ACC112 (cell line): ENCODE measurements at regions not wholly inside any gene's neighbourhood (a gene's known extent, or its start where the extent isn't known, plus 50 kb on each side); places are given as distances from the start of the nearest gene placed in this dataset.
"Not testable (repeated sequence)": the region's sequence is repeated elsewhere in the genome, so short reads cannot be mapped to it uniquely, and the experiment has no call there.

ENCODE experiments used
- H2AFZ ChIP-seq: fragments of 200-600 bp; sonication (generic); one replicate; pipeline ENCODE4 v1.6.0; 2017; ENCODE audit warnings: antibody characterized with exemption, low read length; ENCODE audit not compliant: unreplicated experiment
- H3K27ac ChIP-seq: fragments of 200-600 bp; sonication (generic); 2 replicates; pipeline ENCODE4 v1.5.1; 2014; ENCODE audit warnings: low read depth, mild to moderate bottlenecking, antibody characterized with exemption, low read length, moderate library complexity
- H3K27me3 ChIP-seq: fragments of 200-600 bp; sonication (generic); 2 replicates; pipeline ENCODE4 v1.6.1; 2014; ENCODE audit warnings: mild to moderate bottlenecking, antibody characterized with exemption, low read length, moderate library complexity, mixed read lengths; ENCODE audit not compliant: insufficient read depth
- H3K36me3 ChIP-seq: fragments of 200-600 bp; sonication (generic); 2 replicates; pipeline ENCODE4 v1.6.1; 2016; ENCODE audit warnings: mild to moderate bottlenecking, antibody characterized with exemption, low read length, moderate library complexity, mixed read lengths; ENCODE audit not compliant: insufficient read depth
- H3K4me1 ChIP-seq: fragments of 200-600 bp; sonication (generic); one replicate; pipeline ENCODE4 v1.6.1; 2016; ENCODE audit warnings: low read length, mixed read lengths; ENCODE audit not compliant: insufficient read depth, unreplicated experiment, control insufficient read depth
- H3K4me3 ChIP-seq: fragments of 200-600 bp; sonication (generic); 2 replicates; pipeline ENCODE4 v1.5.1; 2014; ENCODE audit warnings: mild to moderate bottlenecking, low read depth, low read length
- H3K79me2 ChIP-seq: fragments of 200-600 bp; sonication (generic); one replicate; pipeline ENCODE4 v1.6.0; 2016; ENCODE audit warnings: low read length; ENCODE audit not compliant: control insufficient read depth, unreplicated experiment, insufficient read depth

DNA sequence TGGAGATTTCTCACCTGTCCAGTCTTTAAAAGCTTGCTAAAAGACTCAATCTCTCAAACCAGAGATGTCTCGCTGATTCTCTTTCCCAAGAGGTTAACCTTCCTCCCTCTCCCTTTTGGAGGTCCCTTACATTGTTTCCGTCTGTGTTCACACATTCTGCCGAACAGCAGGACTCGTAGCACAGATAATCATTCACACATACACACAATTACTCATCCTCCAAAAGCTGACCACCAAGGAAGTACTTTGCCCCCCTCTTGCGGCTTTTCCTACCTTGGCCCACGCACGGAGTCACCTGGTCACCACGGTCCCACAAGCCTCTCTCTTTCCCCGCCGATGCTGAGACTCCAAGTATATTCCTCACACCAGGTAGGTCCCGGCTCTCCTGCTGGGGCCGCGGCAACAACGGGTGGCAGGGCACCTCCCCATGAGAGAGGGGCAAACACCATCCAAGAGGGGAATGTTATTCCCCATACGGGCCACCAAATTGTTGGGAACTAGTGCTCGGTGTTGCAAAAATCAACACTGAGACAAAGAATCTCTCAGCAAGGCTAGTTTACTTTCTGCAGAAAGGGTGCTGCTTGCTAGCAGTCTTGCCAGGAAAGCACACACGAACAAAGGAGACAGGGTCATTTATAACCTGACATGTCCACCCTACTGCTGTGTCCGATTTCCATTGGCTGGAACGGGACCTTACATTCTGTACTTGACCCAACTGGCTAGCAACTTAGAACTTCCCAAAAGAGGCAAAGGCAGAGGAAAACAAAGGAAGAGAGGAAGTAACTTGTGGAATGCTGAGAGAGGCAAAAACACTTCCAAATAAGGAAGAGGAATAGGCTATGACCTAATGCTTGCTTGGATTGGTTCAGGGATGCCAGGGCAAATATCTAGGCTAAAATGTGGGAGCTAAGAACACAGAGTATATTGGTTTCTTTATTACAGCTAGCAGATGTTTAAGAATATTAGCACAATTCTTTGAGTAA lies 102.1 kb upstream of the NECTIN3 start:
- no peak overlapping the region for H3K27ac ChIP-seq

DNA sequence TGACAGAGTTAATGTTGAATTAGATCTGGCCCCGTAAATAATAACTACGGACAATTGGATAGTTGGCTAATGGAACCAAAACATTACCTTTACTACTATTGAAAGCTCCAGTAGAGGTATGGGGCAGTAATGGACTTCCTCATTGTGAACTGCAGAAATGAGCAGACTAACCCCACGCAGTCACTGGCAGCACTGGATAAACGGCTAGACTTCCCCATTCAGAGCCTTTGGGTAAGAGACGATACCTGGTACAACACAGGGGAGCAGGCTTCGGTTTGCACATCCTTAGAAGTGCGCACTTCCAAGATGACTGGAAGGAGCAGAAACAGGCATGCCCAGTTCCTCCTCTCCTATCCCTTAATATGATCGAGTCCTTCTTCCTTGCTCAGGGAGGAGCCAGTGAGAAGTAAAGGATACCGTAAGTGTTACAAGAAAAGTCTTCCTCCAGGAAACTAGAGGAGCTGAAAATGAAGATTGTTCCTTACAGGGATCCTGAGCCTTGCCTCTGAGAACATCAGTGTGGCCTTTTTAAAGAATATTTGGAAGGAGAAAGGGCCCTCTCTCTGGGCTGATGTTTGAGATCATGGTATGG lies 100.5 kb upstream of the NECTIN3 start:
- no peaks in the 10 kb centered on the region for H3K27me3 ChIP-seq
- peak overlapping the region; percentile 53 for H2AFZ ChIP-seq
- H3K36me3 ChIP-seq = no peaks in the 10 kb centered on the region
- H3K4me3 ChIP-seq = no peak overlapping the region
- H3K4me1 ChIP-seq = no peaks in the 10 kb centered on the region
- H3K27ac ChIP-seq = no peak overlapping the region
- no peaks in the 10 kb centered on the region for H3K79me2 ChIP-seq

More for the DNA sequence above, 102.1 kb upstream of the NECTIN3 start:
- H3K27me3 ChIP-seq = no peaks in the 10 kb centered on the region
- no peak overlapping the region for H2AFZ ChIP-seq
- no peaks in the 10 kb centered on the region for H3K79me2 ChIP-seq
- H3K36me3 ChIP-seq = no peaks in the 10 kb centered on the region
- no peaks in the 10 kb centered on the region for H3K4me1 ChIP-seq
- no peak overlapping the region for H3K4me3 ChIP-seq

DNA sequence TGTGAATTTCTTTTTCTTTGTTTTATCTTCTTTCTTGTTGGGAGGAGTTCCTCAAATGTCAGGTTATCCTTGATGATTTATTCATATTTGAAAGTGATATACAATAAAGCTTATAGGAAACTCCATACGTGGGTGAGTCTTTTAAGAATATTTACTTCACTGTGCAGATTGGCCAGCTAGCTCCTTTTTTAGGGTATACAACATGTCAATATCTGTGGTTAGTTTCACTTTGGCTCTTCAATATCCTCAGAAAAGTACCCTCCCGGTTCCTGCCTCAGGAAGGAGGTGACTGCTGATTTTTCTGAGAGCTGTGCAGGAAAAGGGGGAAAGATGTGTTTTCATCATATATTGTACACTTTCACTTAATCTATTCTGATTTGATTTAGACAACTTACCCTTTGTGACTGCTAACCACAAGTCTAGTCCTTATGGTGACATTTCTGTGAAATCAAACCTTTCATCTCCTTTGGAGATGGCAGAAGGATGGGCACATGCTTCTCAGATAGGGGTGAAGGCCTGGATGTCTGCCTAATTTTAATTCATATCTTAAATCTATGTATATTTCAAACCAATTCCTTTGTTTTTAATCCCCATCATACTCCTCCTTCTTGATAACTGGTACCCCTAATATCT lies 98.2 kb upstream of the NECTIN3 start:
- no peaks in the 10 kb centered on the region for H3K4me1 ChIP-seq
- peak overlapping the region; percentile 46 for H2AFZ ChIP-seq
- no peak overlapping the region for H3K4me3 ChIP-seq
- no peak overlapping the region for H3K27ac ChIP-seq
- H3K36me3 ChIP-seq = no peaks in the 10 kb centered on the region
- no peaks in the 10 kb centered on the region for H3K27me3 ChIP-seq
- no peaks in the 10 kb centered on the region for H3K79me2 ChIP-seq

DNA sequence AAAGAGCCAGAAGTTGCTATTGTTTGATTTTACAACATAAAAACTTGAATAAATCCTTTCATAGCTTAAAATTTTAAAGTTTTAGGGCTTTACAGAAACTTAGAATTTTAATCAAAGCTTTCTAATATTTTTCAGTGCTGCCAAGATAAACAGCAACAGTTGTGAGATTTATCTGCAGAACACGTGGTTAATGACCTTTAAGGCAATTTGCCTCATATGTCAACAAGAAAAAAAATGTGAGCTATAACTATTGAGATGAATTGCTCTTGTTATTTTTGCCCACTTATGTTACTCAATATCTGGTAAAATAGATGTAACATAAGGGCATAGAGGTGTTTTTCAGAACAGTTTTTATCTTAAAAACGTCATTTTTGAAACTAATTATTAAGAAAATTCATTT lies 96.7 kb upstream of the NECTIN3 start:
- no peaks in the 10 kb centered on the region for H3K36me3 ChIP-seq
- H3K4me1 ChIP-seq = no peaks in the 10 kb centered on the region
- H3K27ac ChIP-seq = no peak overlapping the region
- H2AFZ ChIP-seq = no peak overlapping the region
- no peak overlapping the region for H3K4me3 ChIP-seq
- no peaks in the 10 kb centered on the region for H3K79me2 ChIP-seq
- H3K27me3 ChIP-seq = no peaks in the 10 kb centered on the region

DNA sequence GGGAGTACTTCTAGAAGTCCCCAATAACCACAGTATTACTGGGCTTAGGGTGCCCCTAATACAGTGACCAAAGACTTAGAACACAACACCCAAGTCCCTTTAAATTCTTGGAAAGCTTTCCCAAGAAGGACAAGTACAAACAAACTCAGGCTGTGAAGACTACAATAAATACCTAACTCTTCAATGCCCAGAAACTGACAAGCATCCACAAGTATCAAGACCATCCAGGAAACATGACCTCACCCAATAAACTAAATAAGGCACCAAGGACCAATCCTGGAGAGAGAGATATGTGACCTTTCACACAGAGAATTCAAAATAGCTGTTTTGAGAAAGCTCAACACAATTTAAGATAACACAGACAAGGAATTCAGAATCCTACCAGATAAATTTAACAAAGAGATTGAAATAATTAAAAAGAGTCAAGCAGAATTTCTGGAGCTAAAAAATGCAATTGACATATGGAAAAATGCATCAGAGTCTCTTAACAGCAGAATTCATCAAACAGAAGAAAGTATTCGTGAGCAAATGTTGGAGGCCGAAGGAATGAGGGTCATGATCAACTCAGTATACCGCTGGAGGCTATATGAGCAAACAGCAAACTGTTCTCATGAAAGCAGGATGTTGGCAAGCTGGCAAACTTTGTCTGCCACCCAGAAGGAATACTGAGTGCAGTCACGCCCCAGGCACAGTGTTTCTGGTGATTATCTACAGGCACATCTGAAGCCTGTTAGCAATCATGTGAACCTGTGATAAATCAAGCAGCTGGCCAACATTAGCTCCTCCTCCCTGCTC lies 87.0 kb upstream of the NECTIN3 start:
- no peak overlapping the region for H2AFZ ChIP-seq
- no peak overlapping the region for H3K27ac ChIP-seq
- no peak overlapping the region for H3K4me3 ChIP-seq
- H3K27me3 ChIP-seq = no peaks in the 10 kb centered on the region
- no peaks in the 10 kb centered on the region for H3K4me1 ChIP-seq
- no peaks in the 10 kb centered on the region for H3K79me2 ChIP-seq
- H3K36me3 ChIP-seq = no peaks in the 10 kb centered on the region

DNA sequence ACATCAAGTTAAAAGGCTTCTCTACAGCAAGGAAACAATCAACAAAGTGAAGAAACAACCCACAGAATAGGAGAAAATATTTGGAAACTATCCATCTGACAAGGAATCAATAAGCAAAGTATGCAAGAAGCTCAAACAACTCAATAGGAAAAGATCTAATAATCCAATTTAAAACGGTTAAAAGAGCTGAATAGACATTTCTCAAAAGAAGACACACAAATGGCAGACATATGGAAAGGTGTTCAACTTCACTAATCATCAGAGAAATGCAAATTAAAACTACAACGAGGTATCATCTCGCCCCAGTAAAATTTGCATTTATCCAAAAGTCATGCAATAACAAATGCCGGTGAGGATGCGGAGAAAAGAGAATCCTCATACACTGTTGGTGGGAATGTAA lies 82.2 kb upstream of the NECTIN3 start:
- Histone ChIP-seq H3K27me3 (no peaks in the 10 kb centered on the region), H3K27ac (no peak overlapping the region), H3K4me3 (no peak overlapping the region), H3K4me1 (no peaks in the 10 kb centered on the region), H3K79me2 (no peaks in the 10 kb centered on the region), H3K36me3 (no peaks in the 10 kb centered on the region), H2AFZ (no peak overlapping the region)

DNA sequence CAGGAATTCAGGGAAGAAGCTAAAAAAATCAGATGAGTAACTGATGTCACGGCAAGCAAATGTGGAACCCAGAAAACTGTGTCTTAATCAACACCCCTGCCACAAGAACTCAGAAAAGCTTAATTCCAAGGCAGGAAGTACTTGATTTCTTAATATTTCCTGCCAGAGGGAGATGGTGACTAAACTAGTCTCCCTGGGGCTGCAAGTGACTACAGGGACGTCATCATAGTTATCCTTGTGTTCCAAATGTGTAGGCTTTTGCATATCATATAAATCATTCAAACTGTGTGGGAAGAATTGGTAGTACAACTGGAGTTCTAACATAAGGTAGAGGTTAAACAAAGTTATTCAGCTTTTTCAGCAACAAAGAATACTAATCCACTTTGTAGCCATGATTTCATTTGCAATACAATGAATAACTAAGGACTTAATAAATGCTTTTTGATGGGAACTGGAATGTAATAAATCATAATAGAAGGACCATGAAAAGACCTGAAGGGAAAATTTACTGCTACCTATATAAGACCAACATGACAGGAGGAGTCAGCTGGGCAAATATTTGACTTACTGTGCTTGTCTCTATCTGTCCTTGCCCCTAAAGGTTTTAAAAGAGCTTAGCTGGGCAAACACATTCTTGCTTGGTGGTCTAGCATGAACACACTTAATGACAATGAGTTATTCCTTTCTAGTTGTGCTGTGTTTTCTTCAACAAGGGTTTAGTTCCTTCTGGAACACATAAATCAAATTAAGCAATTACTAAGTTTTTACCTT lies 76.0 kb upstream of the NECTIN3 start:
- H3K4me3 ChIP-seq = no peak overlapping the region
- no peaks in the 10 kb centered on the region for H3K27me3 ChIP-seq
- no peak overlapping the region for H2AFZ ChIP-seq
- H3K79me2 ChIP-seq = no peaks in the 10 kb centered on the region
- H3K4me1 ChIP-seq = peaks cover 11% of the 10 kb centered on the region
- no peaks in the 10 kb centered on the region for H3K36me3 ChIP-seq
- peak overlapping the region; percentile 50 for H3K27ac ChIP-seq

DNA sequence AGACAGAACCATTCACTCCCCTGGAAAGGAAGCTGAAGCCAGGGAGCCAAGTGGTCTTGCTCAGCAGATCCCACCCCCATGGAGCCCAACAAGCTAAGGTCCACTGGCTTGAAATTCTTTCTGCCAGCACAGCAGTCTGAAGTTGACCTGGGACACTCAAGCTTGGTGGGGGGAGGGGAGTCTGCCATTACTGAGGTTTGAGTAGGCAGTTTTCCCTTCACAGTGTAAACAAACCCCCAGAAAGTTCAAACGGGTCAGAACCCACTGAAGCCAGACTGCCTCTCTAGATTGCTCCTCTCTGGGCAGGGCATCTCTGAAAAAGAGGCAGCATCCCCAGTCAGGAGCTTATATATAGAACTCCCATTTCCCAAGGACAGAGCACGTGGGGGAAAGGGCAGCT lies 72.8 kb upstream of the NECTIN3 start:
- H2AFZ ChIP-seq, H3K27ac ChIP-seq, H3K4me3 ChIP-seq, H3K36me3 ChIP-seq, H3K79me2 ChIP-seq, H3K27me3 ChIP-seq: not testable (repeated sequence)
- peaks cover 11% of the 10 kb centered on the region for H3K4me1 ChIP-seq

DNA sequence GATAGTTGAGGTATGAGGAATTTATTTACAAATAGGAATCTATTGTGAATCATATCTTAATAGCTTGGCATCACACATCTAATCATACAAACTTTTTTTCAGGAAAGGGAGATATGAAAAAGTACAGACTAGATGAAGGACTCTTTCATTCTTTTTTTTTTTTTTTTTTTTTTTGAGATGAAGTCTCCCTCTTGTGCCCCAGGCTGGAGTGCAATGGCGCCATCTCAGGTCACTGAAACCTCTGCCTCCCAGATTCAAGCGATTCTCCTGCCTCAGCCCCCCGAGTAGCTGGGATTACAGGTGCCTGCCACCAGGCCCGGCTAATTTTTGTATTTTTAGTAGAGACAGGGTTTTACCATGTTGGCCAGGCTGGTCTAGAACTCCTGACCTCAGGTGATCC lies 65.1 kb upstream of the NECTIN3 start:
- not testable (repeated sequence) for H3K79me2 ChIP-seq, H3K4me3 ChIP-seq, H3K27ac ChIP-seq, H3K27me3 ChIP-seq, H3K36me3 ChIP-seq, H3K4me1 ChIP-seq, H2AFZ ChIP-seq
